Colonic mucosa (tissue), 4 donors: ENCODE measurements at regions not wholly inside any gene's neighbourhood (a gene's known extent, or its start where the extent isn't known, plus 50 kb on each side); places are given as distances from the start of the nearest gene placed in this dataset.
"Not testable (repeated sequence)": the region's sequence is repeated elsewhere in the genome, so short reads cannot be mapped to it uniquely, and the experiment has no call there.

ENCODE experiments used
- DNase-seq: peaks from one replicate; pipeline ENCODE4 v3.0.0-alpha.2; 2020
- H3K27ac ChIP-seq: fragments of 200-600 bp; one replicate; pipeline ENCODE4 v1.8.0; 2021
- H3K27me3 ChIP-seq: fragments of 200-600 bp; one replicate; pipeline ENCODE4 v1.8.0; 2021
- H3K36me3 ChIP-seq: fragments of 200-600 bp; one replicate; pipeline ENCODE4 v1.8.0; 2021
- H3K4me1 ChIP-seq: fragments of 200-600 bp; one replicate; pipeline ENCODE4 v1.8.0; 2021; ENCODE audit warnings: mild to moderate bottlenecking
- H3K4me3 ChIP-seq: fragments of 200-600 bp; one replicate; pipeline ENCODE4 v1.8.0; 2021
- H3K9ac ChIP-seq, 2 donors: one replicate each; pipeline ENCODE4 v1.7.0; 2013; ENCODE audit warnings: control low read depth in 2 of 2, low read depth in 2 of 2, low read length in 2 of 2
- H3K9me3 ChIP-seq: fragments of 200-600 bp; one replicate; pipeline ENCODE4 v1.8.0; 2021
- CTCF ChIP-seq: fragments of 200-600 bp; IDR thresholded peaks from one replicate; pipeline ENCODE4 v1.8.0; 2022; ENCODE audit warnings: antibody characterized with exemption, mild to moderate bottlenecking
- intact Hi-C: fragments of 100-400 bp; cut with DNase I; formaldehyde crosslinking; loops from one replicate; pipeline ENCODE4 v1.14.1; 2022
- donor health status: healthy.
- donor health status: DM: no; HTN: no; CAD: no.
- donor health status: DM: no; HTN: no; CAD: no.

DNA sequence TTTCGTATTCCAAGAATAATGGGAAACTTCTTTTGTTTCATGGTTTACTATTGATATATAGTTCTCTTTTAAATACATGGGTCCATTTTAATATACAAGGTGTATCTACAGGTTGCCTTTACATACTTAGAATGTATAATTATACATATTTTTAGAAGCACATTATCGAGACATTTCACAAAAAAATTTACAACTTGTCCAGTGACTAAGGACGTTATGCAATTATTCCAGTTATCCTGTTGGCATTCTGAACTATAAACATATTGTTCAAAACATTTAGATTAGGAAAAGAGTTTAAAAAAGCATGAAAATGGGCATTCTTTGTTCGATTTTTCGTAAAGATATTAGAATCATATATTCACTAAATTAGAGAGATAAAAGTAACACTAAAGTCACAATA lies 344.6 kb upstream of the TMEFF2 start:
- no peaks in the 10 kb centered on the region for H3K27me3 ChIP-seq
- no peak overlapping the region for H3K9ac ChIP-seq
- DNase-seq = no peak
- no peak for TF ChIP-seq CTCF
- no peaks in the 10 kb centered on the region for H3K36me3 ChIP-seq
- H3K4me3 ChIP-seq = no peak overlapping the region
- H3K9me3 ChIP-seq = no peaks in the 10 kb centered on the region
- intact Hi-C loops = no loop called here
- no peaks in the 10 kb centered on the region for H3K4me1 ChIP-seq
- H3K27ac ChIP-seq = no peak overlapping the region

GRCh38 chr2:192536922-192537624 lies 342.3 kb upstream of the TMEFF2 start:
- Histone ChIP-seq H3K4me1 (no peaks in the 10 kb centered on the region), H3K9me3 (no peaks in the 10 kb centered on the region), H3K36me3 (no peaks in the 10 kb centered on the region), H3K9ac (no peak overlapping the region), H3K27ac (no peak overlapping the region), H3K4me3 (no peak overlapping the region), H3K27me3 (no peaks in the 10 kb centered on the region)
- DNase-seq = no peak
- no peak for TF ChIP-seq CTCF
- intact Hi-C loops = no loop called here

GRCh38 chr2:192535956-192536921 lies 341.5 kb upstream of the TMEFF2 start:
- Histone ChIP-seq H3K4me1 (no peaks in the 10 kb centered on the region), H3K4me3 (no peak overlapping the region), H3K9ac (no peak overlapping the region), H3K27me3 (no peaks in the 10 kb centered on the region), H3K27ac (no peak overlapping the region), H3K36me3 (no peaks in the 10 kb centered on the region), H3K9me3 (no peaks in the 10 kb centered on the region)
- no peak for DNase-seq
- intact Hi-C loops = no loop called here
- no peak for TF ChIP-seq CTCF

DNA sequence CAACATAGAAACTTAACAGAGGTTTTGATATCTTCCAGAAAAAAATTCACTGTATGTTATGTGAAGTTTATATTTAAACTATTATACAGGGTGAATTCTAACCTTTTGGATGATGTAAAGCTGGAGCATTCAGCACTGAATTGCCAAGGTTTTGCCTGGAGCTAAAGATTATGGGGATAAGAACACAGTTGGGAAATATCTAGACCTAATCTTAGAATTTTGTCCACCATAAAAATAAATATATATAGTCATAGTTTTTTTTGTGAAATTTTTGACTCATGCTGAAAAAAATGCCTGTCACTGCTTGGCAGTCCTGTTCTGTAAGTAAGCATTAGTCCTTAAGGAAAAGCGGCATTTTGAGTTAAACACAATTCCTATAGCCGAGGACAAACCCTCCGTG lies 339.3 kb upstream of the TMEFF2 start:
- Histone ChIP-seq H3K4me1 (no peaks in the 10 kb centered on the region), H3K9ac (no peak overlapping the region), H3K36me3 (no peaks in the 10 kb centered on the region), H3K4me3 (no peak overlapping the region), H3K27ac (no peak overlapping the region), H3K27me3 (no peaks in the 10 kb centered on the region), H3K9me3 (no peaks in the 10 kb centered on the region)
- no peak for DNase-seq
- intact Hi-C loops = no loop called here
- no peak for TF ChIP-seq CTCF

- H3K27ac ChIP-seq, H3K36me3 ChIP-seq, H3K4me1 ChIP-seq, H3K4me3 ChIP-seq, DNase-seq, intact Hi-C loops, H3K9ac ChIP-seq, H3K9me3 ChIP-seq, H3K27me3 ChIP-seq: not testable (repeated sequence)
Measured at GRCh38 chr2:192524642-192525251, 330.0 kb upstream of the TMEFF2 start.

- H3K4me3 ChIP-seq, DNase-seq, H3K27ac ChIP-seq, H3K9ac ChIP-seq, H3K27me3 ChIP-seq, H3K9me3 ChIP-seq, H3K4me1 ChIP-seq, H3K36me3 ChIP-seq, intact Hi-C loops: not testable (repeated sequence)
Measured at GRCh38 chr2:192524214-192524613, 329.5 kb upstream of the TMEFF2 start.
